Inflammatory macrophage treated with lipopolysaccharide for 1 hour (primary cell): ENCODE measurements at regions not wholly inside any gene's neighbourhood (a gene's known extent, or its start where the extent isn't known, plus 50 kb on each side); places are given as distances from the start of the nearest gene placed in this dataset.

Experiments used
- DNase-seq, 2 donors: peaks; one replicate each; pipeline ENCODE4 v3.0.0-alpha.2; 2020 to 2022

DNA sequence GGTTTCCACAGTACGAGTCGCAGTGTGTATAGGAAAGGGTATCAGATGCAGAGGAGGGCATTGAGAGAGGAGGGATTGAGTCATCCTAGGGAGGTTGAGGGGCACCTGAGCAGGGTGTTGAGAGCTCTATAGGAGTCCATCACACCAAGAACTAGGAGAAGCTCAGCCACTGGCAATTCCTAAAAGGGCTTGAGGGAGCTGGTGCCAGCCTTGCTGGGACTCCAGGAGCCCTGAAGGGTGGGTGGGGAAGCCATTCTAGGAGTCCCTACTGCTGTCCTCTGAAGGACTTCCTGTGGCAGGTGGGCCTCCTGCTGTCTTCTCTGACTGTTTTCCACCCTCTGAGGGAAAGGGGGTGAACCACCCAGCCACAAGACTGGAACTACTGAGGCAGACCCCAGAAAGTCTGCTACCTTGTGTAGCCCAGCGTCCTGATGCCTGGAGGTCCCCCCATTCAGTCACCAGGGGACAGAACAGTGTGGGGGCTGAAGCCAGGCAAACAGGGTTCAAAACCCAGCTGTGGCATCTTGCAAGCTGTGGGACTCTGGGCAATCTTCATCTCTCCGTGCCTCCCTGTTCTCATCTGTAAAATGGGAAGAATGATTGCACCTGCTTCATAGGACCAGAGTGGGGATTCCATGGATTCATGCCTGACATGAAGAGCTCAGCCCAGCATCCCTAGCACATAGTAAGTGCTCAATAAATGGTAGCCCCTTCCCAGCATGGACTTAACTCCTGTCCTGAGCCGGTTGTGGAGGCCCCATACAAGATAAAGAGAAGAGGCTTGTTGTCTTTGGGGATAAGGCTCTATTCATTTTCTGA is 149.5 kb downstream of the C9orf50 start:
- DNase-seq = no peak

DNA sequence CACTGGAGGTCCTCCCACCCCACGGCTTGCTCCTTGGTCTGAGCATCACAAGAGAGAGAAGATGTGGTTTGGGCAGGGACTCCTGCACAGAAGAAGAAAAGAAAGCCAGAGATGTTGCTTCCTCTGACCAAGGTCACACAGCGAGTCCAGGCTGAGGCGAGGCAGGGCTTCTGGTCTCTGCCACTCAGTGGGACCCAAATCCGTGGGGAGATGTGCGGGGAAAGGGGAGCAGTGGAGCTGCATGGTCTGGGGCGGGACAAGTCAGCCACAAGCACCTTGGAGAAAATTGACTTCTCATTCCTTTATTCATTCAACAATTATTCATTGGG is 150.9 kb downstream of the C9orf50 start:
- DNase-seq = no peak

DNA sequence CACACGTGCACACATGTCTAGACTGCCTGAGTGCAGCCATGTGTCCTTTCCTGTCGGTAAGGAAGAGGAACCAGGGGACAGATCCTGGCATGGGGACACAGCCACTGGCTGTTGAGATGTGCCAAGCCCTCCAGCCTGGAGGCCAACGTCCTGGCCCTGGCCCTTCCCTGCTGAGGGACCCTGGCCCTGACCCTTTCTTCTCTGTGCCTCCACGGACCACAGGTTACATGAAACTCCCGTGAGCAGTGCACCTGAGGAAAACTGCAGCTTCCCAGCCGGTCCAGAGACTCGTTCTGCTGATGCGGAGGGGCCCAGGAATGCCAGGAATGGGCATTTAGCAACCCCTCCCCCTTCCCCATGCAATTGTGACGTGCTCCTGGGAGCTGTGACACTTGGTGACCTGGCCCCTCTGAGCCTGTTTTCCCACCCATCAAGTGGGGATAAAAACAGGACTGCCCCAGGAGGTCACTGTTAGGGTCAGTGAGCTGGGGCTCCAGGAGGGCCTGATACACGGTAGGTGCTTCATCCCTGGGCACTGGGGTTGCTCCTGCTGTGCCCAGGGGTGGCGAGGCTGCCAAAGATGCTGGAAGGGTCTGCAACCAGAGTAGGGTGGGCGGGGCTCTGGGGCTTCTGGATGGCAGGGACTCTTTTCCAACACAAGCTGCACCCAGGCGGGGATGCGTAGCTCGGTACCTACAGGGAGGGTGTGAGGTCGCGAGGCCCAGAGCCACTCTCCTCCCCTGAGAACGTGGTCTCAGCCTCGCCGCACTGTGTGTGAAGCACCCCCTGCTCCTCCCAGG is 151.5 kb downstream of the C9orf50 start:
- DNase-seq = no peak

DNA sequence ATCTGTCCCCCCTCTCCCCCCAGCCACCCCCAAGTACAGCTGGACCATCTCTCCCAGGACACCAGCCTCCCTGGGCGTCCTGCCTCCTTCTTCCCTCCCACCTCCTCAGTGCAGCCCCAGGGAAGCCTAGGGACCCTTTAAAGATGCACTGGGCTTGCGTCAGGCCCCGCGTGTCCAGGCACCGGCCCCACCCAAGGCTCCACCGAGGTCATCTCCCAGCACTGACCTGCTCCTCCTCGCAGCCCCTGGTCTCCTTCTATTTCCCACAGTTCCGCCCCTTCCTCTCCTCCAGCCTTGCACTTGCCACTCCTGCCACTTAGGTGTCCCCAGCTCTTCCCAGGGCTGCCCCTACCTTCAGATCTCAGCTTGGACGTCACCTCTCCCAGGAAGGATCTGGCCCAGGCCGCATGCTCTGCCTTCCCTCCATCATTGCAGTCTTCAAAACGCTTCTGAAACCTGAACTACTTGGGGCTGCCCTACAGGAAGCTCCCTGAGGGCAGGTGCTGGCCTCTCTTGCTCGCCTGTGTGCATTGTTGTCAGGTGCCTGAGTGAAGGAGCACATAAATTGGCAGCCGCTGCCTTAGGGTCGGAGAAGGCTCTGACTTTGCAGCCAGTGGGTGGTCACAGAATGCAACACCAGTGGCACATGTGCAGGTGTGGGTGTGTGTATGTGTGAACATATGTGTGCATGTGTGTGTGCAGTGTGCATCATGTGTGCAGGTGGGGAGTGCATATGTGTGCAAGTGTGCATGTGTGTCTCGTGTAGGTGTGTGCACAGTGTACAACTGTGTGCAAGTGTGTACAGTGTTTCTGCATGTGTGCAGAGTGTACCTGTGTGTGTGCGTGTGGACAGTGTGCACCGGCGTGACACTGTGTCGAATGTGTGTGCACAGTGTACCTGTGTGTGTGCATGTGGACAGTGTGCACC is 152.9 kb downstream of the C9orf50 start:
- no peak for DNase-seq

DNA sequence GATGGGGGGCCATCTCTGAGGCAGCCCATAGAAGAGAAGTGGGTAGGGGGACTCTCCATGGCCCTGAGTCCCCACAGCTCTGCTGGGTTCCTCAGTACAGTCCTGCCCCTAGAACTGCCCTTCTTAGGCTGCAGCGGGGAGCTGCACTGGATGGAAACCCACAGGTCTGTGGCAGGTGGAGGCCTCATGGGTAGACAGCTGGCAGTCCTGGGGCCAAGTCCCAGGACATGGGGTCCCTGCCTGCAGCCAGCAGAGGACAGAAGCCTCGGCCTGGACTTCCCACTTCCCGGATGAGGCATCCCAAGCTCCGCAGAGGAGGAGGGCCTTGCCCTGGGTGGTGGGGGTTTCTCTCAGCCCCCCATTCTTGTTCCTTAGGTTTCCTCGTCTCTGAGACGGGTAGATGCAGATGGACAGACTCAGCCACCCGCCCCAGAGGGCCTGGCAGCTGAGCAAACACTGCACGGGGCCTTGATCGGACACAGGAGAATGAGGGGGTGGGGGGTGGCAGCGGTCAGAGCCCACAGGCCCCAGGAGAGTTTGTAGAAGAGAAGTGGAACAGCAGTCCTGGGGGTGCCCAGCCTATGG is 153.8 kb downstream of the C9orf50 start:
- no peak for DNase-seq

DNA sequence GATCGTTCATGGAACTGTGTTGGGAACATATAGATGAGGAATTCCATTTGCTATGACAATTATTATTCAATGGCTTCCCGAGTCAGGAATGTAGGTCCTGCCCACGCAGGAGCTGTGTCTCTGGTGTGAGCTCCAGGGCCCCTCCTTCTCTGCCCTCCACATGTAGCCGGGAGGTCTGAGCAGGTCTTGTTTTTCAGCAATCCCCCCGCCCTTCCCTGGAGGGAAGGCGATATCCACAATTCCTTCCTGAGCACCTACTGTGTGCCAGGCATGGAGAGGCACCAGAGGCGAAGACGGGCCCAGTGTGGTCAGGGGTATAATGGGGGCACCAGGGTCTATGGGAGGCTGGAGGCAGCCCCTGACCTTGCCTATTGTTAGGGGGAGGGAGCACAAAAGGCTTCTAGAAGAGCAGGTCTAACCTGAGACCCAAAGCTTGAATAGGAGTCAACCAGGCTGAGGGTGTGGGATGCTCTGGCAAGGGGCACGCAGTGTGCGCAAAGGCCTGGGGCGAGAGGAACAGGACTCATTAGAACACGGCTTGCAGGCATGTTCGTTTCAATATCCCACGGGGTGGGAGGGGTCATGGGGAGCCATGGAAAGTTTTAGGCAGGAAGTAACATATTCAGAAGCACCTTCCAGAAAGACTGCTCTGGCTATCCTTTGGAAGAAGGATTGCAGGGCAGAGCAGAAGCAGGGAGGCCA is 154.9 kb downstream of the C9orf50 start:
- DNase-seq = no peak

DNA sequence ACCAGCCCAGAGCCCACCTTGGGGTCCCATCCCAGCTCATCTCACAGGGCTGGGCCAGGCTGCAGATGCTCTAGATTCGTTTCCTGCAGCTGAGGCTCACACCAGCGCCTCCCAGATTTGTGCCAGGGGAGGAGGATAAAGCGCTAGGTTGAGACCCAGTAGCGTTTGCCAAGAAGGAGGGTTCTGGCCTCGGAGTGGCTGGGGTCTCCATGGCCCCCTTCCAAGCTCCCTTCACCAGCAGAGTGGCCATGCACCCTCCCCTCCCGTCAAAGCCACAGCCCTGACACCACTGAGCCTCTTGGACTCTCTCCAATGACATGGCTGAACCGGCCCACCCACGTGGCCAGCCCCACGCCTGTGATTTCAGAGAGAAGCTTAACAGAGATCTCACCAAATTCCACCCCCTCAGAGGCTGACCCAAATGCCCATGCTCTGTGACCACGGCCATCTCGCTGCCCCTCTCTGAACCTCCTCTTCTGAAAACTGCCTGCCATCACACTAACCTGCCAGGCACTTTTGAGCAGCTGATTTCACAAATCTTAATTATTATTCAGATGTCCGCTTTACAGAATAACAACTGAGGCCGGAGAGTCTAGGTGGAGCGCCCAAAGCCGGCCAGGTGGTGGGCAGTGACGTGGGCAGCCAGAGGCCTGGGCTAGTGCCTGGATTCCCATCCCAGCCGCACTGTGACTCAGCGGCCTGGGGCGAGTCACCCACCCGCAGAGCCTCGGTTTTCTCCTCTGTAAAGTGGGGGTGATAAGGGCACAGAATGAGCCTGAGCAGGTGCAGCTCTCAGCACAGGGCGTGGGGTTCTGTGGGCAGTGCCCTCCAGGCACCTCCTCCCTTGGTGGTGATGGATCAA is 155.7 kb downstream of the C9orf50 start:
- peak; percentile 55 to 63 for DNase-seq

DNA sequence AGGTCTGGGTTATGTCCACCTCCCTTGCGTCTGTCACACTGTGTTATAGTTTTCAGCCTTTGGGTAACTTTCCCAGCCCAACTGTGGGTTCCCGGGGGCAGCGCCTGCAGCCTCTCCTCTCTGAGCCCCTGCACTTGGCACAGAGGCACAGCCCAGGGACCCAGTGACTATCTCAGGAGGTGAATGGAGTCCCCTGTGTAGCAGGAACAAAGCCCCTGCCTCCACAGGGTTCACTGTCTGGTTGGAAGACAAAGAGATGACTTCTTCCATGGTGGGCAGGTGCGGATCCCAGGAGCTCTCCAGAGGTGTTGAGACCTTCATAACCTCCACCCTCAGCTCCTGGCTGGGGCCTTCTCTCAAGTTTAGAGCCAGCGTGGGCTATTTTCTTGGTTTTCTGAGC is 156.9 kb downstream of the C9orf50 start:
- no peak for DNase-seq

DNA sequence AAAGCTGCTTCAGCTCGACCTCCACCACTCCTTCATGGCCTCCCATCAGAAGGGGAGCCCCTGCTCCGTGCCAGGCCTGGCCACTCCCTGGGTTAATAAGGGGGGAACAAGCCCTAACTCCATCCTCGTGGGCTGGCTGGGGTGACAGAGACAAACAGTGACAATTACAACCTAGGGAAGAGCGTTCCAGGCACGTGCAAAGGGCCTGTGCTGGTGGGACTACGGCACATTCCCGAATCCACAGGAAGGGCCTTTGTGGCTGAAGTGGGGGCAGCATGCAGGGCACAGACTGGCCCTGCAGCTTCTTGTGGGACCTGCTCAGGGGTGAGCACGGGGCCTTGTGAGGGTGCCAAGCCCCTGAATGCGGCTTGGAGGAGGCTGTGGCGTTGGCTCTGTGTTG is 157.4 kb downstream of the C9orf50 start:
- DNase-seq = no peak

DNA sequence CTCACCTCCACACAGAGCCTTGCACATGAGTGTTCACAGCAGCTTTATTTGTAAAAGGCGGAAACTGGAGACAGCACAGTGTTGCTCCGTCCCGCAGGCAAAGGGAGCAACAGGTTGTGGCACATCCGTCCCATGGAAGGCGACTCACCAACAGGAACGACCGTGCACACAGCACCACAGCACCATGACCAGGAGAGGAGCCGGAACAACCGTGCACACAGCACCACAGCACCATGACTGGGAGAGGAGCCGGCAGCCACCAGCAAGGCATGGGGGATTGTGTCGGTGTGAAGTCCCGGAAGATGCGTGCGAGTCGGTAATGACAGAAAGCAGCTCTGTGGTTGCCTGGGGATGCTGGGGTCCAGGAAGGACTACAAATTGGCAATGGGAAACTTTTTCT is 158.5 kb downstream of the C9orf50 start:
- DNase-seq = no peak

DNA sequence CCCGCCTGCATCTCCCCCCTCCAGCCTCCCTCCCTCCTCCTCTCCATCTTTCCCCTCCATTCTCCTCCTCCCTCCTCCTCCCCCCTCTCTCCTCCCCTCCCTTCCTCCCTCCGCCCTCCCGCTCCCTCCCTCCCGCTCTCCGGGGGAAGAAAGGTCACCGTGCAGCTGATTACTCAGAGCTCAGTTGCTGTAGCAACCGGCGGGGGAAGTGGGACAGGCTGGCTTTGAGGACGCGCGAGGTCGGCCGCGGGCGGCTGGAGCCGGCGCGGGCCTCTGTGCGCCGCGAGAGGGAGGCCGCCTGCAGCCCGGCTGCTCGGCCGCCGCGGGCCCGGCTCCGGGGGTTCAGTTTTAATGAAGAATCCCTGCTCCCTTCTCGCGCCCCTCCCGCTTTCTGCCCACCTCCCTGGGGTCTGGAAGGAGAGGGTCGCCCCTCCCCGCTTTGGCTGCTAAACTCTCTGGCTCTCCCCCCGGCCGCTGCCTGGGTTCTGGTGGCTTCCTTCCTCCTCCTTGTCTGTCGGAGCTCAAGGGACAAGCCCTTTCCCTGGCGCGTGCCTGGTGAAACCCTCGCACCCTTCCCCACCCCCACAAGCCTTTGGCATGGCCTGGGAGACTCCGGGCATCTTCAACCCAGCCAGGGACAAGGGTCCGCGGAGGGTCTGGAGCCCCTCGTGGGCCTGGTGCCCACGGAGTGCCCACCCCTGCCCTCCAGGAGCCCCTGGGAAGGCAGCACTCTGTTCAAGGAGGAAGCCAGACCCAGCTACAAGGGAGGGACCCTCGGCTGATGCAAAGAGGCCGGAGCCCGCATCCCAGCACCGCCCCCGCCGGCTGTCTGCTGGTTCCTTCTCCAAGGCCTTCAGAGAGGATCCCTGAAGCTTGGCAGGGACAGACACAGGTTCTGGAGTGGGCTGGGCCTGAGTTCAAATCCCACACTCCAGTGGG is 160.3 kb downstream of the C9orf50 start:
- peak; percentile 89 to 93 for DNase-seq

DNA sequence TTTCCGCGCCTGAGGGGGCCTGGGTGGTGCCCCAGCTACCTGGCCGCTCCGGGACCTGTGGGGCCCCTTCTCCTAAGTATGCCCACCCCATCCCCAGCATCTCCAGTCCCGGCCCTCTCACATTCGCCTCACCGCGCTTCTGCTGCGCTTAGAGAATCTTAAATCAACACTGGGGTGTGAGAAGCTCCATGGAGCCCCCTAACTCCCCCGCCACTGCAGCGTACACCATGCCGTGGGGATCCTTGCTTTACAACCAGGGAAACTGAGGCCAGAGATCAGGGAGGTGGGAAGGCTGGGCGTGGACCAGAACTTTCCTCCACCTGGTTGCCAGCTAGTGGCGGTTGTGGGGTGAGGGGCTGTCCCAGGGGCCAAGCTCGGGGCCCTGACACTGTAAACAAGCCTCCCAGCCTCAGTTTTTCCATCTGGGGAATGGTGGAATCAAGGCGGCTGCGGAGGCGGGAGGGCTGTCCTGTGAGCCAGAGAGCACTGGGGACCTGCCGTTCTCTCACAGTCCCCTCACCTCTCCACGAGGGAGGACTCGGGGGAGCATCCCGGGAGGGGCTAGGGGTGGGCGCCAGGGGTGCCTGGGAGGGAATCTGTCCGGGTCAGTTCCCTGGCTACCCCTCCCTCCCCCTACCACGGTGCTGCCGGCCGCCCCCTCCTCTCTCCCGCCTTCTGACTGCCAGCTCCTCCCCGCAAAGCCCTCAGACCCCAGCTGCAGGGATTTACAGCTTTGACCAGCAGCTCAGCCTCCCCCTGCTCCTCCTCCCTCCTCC is 161.2 kb downstream of the C9orf50 start:
- no peak for DNase-seq

DNA sequence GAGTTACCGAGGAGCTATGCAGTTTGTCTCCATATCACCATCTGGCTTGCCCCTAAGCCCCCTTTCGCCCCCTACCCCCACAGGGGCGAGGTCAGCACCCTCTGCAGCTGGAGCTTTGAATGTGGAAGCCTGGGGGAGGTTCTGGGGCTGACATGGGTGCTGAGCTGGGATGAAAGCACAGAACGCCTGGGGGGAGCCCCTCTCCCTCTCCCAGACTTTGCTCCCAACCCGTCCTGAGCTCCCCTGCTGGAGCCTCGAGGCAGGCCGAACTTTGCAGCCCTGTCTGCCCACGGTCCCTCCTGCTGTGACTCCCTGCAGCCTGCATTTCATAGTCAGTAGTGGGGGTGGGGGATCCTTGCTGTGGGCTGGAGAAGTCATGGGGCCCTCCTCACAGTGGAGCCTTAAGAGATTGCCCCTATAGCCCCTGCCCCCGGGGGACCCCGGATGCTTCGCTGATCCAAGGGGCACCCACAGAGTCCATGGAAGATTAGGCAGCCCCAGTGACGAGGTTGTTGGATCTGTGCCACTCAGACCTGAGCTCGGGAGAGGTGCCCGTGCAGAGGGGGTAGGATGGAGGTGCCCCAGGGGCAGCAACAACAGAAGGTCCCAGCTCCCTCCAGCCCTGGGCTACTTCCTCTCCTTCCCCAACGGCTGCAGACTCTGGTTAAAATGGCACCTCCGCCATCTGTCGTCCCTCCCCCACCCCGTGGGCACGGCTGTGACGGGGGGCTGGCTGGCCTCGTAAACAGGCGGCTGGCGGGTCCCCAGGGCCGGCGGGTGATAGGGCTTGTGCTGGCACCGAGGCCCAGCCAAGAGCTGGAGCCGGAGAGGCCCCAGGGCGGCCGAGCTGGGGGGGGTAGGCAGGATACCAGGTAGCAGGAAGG is 162.0 kb downstream of the C9orf50 start:
- DNase-seq = peak; percentile 34 to 35

DNA sequence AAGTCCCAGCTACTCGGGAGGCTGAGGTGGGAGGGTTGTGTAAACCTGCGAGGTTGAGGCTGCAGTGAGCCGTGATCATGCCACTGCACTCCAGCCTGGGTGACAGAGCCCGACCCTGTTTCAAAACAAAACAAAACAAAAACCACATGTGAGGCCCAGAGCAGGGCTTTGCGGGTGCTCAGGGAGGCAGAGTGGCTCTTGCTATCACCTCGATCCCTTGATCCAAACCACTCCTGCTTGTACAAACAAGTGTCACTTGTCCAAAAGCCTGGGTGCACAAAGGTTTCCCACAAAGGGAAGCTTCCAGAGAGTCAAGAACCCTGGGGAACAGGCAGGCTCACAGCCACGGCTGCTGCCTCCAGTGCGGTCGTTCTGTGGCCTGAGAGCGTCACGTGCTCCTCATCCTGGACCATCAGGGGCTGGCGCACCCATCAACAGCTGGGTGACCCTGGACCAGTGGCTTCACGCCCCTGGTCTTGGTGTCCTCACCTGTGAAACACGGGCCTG is 162.7 kb downstream of the C9orf50 start:
- peak in 1 of 2 donors; percentile 37 for DNase-seq

DNA sequence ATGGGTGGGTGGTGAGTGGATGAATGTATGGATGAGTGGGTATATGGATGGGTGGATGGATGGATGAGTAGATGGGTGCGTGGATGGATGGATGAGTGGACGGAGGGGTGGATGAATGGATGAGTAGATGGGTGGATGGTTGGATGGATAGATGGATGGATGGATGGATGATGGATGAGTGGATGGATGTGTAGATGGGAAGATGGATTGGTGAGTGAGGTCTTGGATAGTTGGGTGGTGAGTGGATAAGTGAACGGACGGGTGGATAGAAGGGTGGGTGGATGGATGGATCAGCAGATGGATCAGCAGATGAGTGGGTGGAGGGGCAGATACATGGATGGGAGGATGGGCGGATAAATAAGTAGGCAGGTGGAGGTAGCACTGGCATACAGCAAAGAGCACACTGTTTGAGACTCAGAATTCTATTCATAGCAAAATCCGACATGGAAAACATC is 163.5 kb downstream of the C9orf50 start:
- DNase-seq = no peak

DNA sequence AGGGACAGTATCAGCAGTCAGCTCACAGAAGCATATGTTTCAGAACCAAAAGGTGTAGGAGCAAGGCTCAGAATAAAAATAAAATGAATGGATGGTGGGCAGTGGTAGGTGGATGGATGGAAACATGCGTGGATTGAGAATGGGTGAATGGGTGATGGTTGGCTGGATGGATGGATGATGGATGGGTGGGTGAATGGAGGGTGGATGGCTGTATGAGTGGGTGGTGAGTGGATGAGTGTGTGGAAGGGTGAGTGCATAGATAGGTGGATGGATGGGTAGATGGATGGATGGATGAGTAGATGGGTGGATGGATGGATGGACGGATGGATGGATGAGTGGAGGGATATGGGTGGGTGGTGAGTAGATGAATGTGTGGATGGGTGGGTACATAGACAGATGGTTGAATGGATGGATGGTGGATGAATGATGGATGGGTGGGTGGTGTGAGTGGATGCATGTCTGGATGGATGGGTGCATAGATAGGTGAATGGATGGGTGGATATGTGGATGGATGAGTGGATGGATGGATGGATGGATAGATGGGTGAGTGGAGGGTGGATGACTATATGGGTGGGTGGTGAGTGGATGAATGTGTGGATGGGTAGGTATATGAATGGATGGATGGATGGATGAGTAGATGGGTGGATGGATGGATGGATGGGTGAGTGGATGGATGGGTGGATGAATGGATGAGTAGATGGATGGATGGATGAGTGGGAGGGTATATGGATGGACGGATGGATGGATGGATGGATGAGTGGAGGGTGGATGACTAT is 164.2 kb downstream of the C9orf50 start:
- no peak for DNase-seq
